ENCODE measurements at regions not wholly inside any gene's neighbourhood (a gene's known extent, or its start where the extent isn't known, plus 50 kb on each side); places are given as distances from the start of the nearest gene placed in this dataset.

DNA sequence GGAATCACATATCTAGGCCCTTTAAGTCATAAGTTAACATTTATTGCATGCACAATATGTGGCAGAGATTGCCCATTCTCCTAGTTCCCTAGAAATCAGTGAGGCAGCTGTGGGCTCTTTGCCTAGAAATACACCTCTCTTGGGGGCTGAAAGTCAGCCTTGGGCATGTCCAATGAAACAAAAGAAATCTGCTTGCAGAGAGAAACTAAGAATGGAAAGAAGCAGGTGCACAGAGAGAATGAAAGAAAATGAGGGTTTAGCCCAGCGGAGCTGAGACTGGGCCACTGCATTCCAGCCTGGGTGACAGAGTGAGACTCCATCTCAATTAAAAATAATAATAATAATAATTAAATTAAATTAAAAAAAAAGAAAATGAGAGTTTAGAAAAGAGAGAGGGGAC, 57.3 kb upstream of the DAB2 start:
- TF ChIP-seq, protein P1, sequence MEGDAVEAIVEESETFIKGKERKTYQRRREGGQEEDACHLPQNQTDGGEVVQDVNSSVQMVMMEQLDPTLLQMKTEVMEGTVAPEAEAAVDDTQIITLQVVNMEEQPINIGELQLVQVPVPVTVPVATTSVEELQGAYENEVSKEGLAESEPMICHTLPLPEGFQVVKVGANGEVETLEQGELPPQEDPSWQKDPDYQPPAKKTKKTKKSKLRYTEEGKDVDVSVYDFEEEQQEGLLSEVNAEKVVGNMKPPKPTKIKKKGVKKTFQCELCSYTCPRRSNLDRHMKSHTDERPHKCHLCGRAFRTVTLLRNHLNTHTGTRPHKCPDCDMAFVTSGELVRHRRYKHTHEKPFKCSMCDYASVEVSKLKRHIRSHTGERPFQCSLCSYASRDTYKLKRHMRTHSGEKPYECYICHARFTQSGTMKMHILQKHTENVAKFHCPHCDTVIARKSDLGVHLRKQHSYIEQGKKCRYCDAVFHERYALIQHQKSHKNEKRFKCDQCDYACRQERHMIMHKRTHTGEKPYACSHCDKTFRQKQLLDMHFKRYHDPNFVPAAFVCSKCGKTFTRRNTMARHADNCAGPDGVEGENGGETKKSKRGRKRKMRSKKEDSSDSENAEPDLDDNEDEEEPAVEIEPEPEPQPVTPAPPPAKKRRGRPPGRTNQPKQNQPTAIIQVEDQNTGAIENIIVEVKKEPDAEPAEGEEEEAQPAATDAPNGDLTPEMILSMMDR (conservative IDR thresholded peaks at IDR 0.05; ENCODE audit: low read depth, low read length), result no peak
- H3K4me3 ChIP-seq (ENCODE audit: low read length), result no peak overlapping the region

DNA sequence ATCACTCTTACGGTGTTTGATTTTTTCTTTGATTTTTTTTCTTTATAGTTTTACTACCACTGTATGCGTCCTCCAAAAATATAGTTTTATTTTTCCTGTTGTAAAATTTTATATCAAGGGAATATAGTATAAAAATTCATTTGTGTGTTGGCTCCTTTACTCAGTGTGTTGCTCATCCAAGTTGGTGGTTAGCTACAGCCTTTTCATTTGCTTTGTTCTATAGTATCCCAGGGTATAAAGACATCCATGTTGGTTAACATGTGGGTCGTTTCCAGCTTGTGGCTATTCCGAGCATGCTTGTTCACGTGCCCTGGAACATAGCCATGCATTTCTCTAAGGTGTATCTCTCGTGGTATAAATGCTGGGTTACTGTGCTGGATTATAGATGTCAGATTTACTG, 54.8 kb upstream of the DAB2 start:
- H3K4me3 ChIP-seq (ENCODE audit: low read length), result no peak overlapping the region
- TF ChIP-seq, protein P1 (conservative IDR thresholded peaks at IDR 0.05; ENCODE audit: low read depth, low read length), result no peak
- no peak for DNase-seq (ENCODE audit: low read depth)

More for the DNA sequence above, 57.3 kb upstream of the DAB2 start:
- no peak for DNase-seq (ENCODE audit: low read depth)

DNA sequence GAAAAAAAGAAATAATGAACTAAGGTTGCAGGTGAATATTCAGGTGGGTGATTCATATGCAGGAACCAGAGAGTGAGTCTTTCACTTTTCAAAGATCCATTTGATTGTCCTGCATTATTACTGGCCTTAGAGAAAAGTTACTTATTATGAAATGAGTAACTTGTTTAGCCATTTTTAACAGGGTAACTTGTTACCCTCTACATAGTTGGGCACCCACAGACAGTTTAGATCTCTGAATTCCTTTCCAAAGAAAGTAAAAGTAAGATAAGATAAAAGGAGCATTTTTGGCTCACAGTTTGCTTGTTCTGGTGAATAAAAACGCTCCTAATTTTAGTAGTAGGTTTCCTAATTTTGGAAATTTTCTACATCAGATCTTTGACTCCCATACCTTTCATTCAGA, 54.1 kb upstream of the DAB2 start:
- TF ChIP-seq, protein P1 (conservative IDR thresholded peaks at IDR 0.05; ENCODE audit: low read depth, low read length), result no peak
- DNase-seq (ENCODE audit: low read depth), result no peak
- H3K4me3 ChIP-seq (ENCODE audit: low read length), result no peak overlapping the region

DNA sequence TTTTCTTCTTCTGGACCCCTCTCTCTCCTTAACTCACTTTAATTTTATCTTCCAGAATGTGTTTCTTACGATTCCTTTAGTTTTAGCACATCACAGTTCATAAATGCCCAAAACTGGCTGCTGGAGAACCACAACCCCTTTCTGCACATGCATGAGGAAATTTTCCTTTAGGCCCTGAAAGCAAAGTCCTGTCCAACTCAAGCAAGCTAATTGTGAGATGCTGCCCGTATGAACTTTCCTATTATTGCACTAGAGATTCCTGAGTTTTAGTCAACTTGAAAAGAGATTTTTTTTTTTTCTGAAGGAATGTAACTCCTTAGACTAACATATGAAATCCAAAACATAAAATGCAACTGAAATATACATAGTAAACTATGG, 52.1 kb upstream of the DAB2 start:
- DNase-seq (ENCODE audit: low read depth), result no peak
- H3K4me3 ChIP-seq (ENCODE audit: low read length), result no peak overlapping the region
- TF ChIP-seq, protein P1 (conservative IDR thresholded peaks at IDR 0.05; ENCODE audit: low read depth, low read length), result no peak

DNA sequence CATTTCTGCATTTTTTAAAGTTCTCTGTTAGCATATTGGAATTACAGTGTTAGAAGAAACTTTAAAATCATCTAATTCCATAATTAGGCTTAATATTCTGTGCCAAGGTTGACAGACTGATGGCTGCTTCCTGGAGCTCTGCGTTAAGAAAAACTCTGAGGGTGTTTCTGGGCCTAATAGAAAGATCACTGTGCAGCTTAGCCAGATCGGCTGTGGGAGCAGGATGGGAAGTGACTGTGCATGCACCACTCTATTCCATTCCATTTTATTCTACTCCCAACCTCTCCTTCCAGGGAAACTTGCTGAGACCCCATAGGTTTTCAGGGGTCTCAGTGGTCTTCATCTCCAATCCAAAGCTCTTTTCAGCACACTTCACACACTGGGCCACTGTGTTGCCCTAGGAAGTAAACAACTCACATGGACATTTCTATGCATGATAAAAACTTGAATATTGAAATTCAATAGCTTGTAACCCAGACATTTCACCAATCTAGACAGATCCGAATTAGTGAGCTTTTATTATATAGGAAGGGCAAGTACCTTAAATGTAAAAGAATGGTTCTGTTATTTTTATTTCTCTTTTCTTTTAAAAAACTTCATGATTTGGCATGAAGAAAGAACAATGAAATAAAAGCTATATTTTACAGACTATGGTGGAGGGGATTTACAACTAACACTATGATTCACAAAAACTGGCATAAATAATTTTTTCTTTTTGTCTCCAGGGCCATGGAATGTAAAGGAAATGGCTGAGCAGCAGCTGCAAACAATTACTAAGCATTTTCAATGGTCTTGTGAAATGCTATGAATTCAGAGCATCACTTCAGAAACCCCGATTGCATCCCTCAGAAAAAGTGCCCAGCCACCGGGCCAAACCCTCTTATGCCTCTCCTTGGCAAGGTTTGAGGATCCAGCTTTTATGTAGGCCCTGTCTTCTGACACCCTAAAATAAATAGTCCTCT, 51.4 kb upstream of the DAB2 start:
- no peak overlapping the region for H3K4me3 ChIP-seq (ENCODE audit: low read length)
- DNase-seq (ENCODE audit: low read depth), result no peak
- TF ChIP-seq, protein P1 (conservative IDR thresholded peaks at IDR 0.05; ENCODE audit: low read depth, low read length), result no peak

DNA sequence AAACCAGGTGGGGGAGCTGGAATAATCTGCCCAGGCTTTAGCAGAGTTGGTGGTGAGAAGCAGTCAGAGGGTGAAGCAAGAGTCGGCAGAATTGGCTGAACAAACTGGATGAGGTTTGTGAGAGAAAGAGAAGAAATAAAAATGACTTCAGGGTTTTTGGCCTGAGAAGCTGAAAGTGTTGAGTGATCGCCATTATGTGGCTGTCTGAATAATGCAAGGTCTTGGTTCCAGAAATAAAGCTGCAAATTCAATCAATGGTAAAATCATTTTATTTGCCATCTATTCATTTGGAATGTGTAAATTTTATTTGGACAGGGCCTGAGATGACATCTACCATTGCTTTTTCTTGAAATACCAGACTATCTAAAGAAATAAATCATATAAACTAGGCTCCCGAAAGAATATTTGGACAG, 50.4 kb upstream of the DAB2 start:
- TF ChIP-seq, protein P1 (conservative IDR thresholded peaks at IDR 0.05; ENCODE audit: low read depth, low read length), result no peak
- no peak for DNase-seq (ENCODE audit: low read depth)
- H3K4me3 ChIP-seq (ENCODE audit: low read length), result no peak overlapping the region

Measured in retinal pigment epithelial cell (primary cell).